Mesodermal cell (in vitro differentiated cells): ENCODE measurements at regions not wholly inside any gene's neighbourhood (a gene's known extent, or its start where the extent isn't known, plus 50 kb on each side); places are given as distances from the start of the nearest gene placed in this dataset.

Experiments used
- H3K27ac ChIP-seq: 2 replicates; pipeline ENCODE4 v1.7.0; 2013; ENCODE audit warnings: mild to moderate bottlenecking, low read depth, low read length, moderate library complexity; ENCODE audit not compliant: severe bottlenecking
- H3K36me3 ChIP-seq: 2 replicates; pipeline ENCODE4 v1.7.1; 2013; ENCODE audit warnings: mild to moderate bottlenecking, low read length, moderate library complexity; ENCODE audit not compliant: control insufficient read depth, insufficient read depth
- H3K4me1 ChIP-seq: one replicate; pipeline ENCODE4 v1.7.1; 2013; ENCODE audit warnings: mild to moderate bottlenecking, low read length; ENCODE audit not compliant: insufficient read depth, control insufficient read depth, poor library complexity, severe bottlenecking
- H3K4me3 ChIP-seq: 2 replicates; pipeline ENCODE4 v1.7.0; 2013; ENCODE audit warnings: low read length, control low read depth, mild to moderate bottlenecking; ENCODE audit not compliant: insufficient read depth, poor library complexity, severe bottlenecking; ENCODE audit errors: extremely low read depth
- H3K9me3 ChIP-seq: 2 replicates; pipeline ENCODE4 v1.7.1; 2013; ENCODE audit warnings: mild to moderate bottlenecking, low read length, moderate library complexity; ENCODE audit not compliant: control insufficient read depth
- WGBS, 2 experiments: methylation state at CpG; one replicate each; pipeline ENCODE4 v1.1.5; 2013; ENCODE audit warnings: missing lambda C conversion rate in 2 of 2; ENCODE audit not compliant: insufficient coverage in 2 of 2; 5-methylcytosine and 5-hydroxymethylcytosine counted together

DNA sequence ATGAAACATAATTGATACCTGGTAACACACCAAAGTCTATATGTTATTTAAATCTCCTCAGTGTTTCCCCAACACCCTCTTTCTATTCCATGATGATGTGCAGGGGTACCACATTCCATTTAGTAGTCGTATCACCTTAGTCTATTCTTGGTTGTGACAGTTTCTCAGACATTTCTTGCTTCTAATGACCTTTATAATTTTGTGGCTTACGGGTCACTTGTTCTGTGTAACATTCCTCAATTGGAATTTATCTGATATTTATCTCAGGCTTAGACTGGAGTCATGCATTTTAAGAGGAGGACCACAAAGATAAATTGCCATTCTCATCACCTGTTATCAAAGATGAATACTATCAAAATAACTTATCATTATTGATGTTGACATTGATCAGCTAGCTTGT is 679.6 kb downstream of the USP25 start:
- H3K27ac ChIP-seq, result no peak overlapping the region
- WGBS, 2 experiments, result 80 to 92% methylated on average over 1 to 2 of the region's 2 CpGs
- H3K4me3 ChIP-seq, result no peak overlapping the region
- no peaks in the 10 kb centered on the region for H3K4me1 ChIP-seq
- no peaks in the 10 kb centered on the region for H3K9me3 ChIP-seq
- H3K36me3 ChIP-seq, result no peaks in the 10 kb centered on the region

DNA sequence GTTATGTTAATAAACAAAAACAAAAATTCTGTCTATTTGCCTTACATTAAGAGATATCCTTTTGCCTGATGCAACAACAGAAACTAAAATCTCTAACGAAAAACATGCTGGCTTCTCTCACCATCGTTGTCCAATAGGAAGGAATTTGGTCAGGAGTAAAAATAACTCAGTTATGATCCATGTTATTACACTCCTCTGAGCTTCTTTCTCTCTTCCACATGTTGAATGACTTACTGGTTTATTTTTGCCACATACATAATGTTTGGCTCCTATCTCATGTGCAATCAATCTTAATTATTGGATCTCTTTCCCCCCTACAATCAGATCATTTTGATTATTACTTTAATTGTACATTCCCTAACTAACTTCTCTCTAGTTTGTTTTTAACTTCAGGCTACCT is 688.4 kb downstream of the USP25 start:
- H3K9me3 ChIP-seq, result no peaks in the 10 kb centered on the region
- WGBS, 2 experiments, result no CpG with 5 or more reads among the region's 2 CpGs
- no peaks in the 10 kb centered on the region for H3K4me1 ChIP-seq
- H3K27ac ChIP-seq, result no peak overlapping the region
- no peaks in the 10 kb centered on the region for H3K36me3 ChIP-seq
- no peak overlapping the region for H3K4me3 ChIP-seq

DNA sequence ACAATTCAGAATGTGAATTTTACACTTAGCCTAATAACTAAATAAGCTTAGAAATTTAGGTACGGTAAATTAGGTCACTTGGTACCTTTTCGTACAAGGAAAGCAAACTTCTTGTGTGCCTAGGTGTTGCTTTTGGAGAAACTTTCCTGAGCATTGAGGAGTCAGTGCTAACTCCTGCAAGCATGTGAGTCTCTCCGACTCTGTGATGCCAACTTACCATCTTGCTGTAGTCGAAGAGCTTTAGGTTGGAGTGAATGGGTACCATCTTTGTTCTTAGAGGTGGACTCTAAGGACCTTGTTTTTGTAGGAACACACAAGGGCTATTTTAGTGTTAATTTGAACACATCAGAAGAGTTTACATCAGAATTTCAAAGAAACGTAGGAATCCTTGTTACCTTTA is 688.9 kb downstream of the USP25 start:
- no peak overlapping the region for H3K27ac ChIP-seq
- H3K9me3 ChIP-seq, result no peaks in the 10 kb centered on the region
- no peaks in the 10 kb centered on the region for H3K36me3 ChIP-seq
- WGBS, 2 experiments, result 100% methylated on average over 1 to 3 of the region's 5 CpGs
- H3K4me1 ChIP-seq, result no peaks in the 10 kb centered on the region
- H3K4me3 ChIP-seq, result no peak overlapping the region

GRCh38 chr21:16419188-16419921 is 689.6 kb downstream of the USP25 start:
- no peaks in the 10 kb centered on the region for H3K4me1 ChIP-seq
- H3K27ac ChIP-seq, result no peak overlapping the region
- WGBS, 2 experiments, result 95% methylated on average over 6 of the region's 14 CpGs
- no peaks in the 10 kb centered on the region for H3K9me3 ChIP-seq
- H3K4me3 ChIP-seq, result no peak overlapping the region
- no peaks in the 10 kb centered on the region for H3K36me3 ChIP-seq

GRCh38 chr21:16420031-16420724 is 690.4 kb downstream of the USP25 start:
- WGBS, 2 experiments, result 55 to 84% methylated on average over 2 to 4 of the region's 4 CpGs
- H3K36me3 ChIP-seq, result no peaks in the 10 kb centered on the region
- H3K27ac ChIP-seq, result no peak overlapping the region
- no peaks in the 10 kb centered on the region for H3K4me1 ChIP-seq
- no peaks in the 10 kb centered on the region for H3K9me3 ChIP-seq
- H3K4me3 ChIP-seq, result no peak overlapping the region

GRCh38 chr21:16421007-16421406 is 691.2 kb downstream of the USP25 start:
- Histone ChIP-seq H3K27ac (no peak overlapping the region), H3K4me1 (no peaks in the 10 kb centered on the region), H3K36me3 (no peaks in the 10 kb centered on the region), H3K9me3 (no peaks in the 10 kb centered on the region), H3K4me3 (no peak overlapping the region)
- no CpG with 5 or more reads among the region's 2 CpGs for WGBS, 2 experiments

- Histone ChIP-seq H3K27ac (no peak overlapping the region), H3K36me3 (no peaks in the 10 kb centered on the region), H3K4me1 (no peaks in the 10 kb centered on the region), H3K4me3 (no peak overlapping the region), H3K9me3 (no peaks in the 10 kb centered on the region)
- WGBS, 2 experiments, result no CpG with 5 or more reads among the region's 3 CpGs
These were observed 692.2 kb downstream of the USP25 start for GRCh38 chr21:16421965-16422364.

DNA sequence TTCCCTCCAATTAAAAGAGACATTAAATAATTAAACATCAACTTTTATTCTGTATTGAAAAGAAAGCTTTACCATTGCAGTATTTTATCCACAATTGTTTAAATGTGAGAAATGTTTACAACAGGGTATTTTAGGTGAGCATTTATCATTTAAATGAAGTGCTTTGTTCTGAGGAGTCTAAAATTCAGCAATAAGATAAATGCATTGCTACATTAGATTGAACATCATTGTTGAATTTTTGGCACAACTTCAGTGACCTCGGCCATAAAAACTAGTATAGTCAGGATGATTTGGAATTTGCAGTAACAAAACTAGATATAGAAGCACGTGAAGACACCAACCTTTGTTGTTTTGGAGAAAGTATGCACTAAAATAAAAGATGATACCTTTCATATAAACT is 692.9 kb downstream of the USP25 start:
- H3K4me1 ChIP-seq, result no peaks in the 10 kb centered on the region
- no peak overlapping the region for H3K4me3 ChIP-seq
- WGBS, 2 experiments, result 100% methylated on average over 1 of the region's 2 CpGs; no CpG with 5 or more reads in 1 of the 2 experiments
- H3K36me3 ChIP-seq, result no peaks in the 10 kb centered on the region
- no peak overlapping the region for H3K27ac ChIP-seq
- no peaks in the 10 kb centered on the region for H3K9me3 ChIP-seq

DNA sequence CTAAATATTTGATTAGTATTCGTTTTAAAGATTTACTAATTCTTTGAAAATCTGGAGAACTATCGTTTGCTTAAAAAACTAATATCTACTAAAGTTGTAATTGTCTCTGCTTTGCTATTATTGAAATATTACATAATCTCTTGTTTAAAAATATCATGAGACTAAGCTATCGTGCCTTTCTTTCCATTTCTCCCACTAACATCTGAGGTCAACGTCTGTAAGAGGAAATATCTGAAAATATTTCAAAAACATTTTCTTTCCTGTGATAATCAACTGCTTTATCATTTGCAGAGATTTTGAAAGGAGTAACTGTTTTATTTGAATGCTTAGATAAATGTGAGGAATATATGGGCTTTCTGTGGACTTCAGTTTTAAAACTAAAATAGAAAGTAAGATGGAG is 694.1 kb downstream of the USP25 start:
- no peak overlapping the region for H3K27ac ChIP-seq
- no CpG with 5 or more reads among the region's 4 CpGs for WGBS, 2 experiments

GRCh38 chr21:16424331-16424751 is 694.6 kb downstream of the USP25 start:
- H3K4me3 ChIP-seq, result no peak overlapping the region
- H3K27ac ChIP-seq, result no peak overlapping the region
- no peaks in the 10 kb centered on the region for H3K4me1 ChIP-seq
- H3K36me3 ChIP-seq, result no peaks in the 10 kb centered on the region
- 100% methylated on average over 1 of the region's 5 CpGs; no CpG with 5 or more reads in 1 of the 2 experiments for WGBS, 2 experiments
- no peaks in the 10 kb centered on the region for H3K9me3 ChIP-seq

More for the DNA sequence above, 694.1 kb downstream of the USP25 start:
- no peak overlapping the region for H3K4me3 ChIP-seq
- H3K4me1 ChIP-seq, result no peaks in the 10 kb centered on the region
- H3K9me3 ChIP-seq, result no peaks in the 10 kb centered on the region
- no peaks in the 10 kb centered on the region for H3K36me3 ChIP-seq

DNA sequence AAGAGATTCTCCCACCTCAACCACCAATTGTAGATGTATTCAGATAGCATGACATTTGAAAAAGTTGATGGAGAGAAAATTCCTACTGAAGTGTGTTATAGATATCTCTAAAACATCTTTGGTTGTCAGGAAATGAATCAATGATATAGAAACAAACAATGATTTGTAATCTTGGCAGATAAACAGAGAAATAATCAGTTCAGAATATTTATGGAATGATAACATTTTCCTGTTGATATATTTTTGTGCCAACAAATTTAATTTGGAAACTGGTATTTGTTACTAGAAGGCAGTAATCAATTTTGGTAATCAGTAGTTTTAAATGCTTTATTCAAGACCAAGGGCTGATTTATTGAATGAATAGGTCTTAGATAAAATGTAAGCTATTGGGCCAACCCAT is 695.6 kb downstream of the USP25 start:
- Histone ChIP-seq H3K27ac (no peak overlapping the region), H3K36me3 (no peaks in the 10 kb centered on the region), H3K9me3 (no peaks in the 10 kb centered on the region), H3K4me3 (no peak overlapping the region), H3K4me1 (no peaks in the 10 kb centered on the region)
